ENCODE measurements at regions not wholly inside any gene's neighbourhood (a gene's known extent, or its start where the extent isn't known, plus 50 kb on each side); places are given as distances from the start of the nearest gene placed in this dataset.
"Not testable (repeated sequence)": the region's sequence is repeated elsewhere in the genome, so short reads cannot be mapped to it uniquely, and the experiment has no call there.

DNA sequence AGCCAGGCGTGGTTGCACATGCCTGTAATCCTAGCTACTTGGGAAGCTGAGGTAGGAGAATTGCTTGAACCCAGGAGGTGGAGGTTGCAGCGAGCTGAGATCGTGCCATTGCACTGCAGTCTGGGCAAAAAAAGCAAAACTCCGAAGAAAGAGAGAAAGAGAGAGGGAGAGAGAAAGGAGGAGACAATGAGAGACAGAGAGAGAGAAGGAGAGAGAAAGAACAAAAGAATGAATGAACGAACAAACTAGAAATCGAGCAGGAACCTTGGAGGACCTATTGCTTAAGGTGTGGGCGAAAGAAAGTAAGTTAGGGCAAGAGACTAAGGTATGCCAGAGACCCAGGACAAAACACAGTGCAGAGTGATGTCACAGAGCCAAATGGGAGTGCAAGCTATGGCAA, 102.8 kb upstream of the FBXO28 start:
- not testable (repeated sequence) for H3K27ac Mint-ChIP-seq; H3K4me3 Mint-ChIP-seq; H3K4me1 Mint-ChIP-seq (ENCODE audit: low read depth); H3K9me3 Mint-ChIP-seq; DNase-seq; H3K27me3 Mint-ChIP-seq (ENCODE audit: insufficient read depth)
- H3K36me3 Mint-ChIP-seq (ENCODE audit: low read depth): peaks cover 14% of the 10 kb centered on the region

DNA sequence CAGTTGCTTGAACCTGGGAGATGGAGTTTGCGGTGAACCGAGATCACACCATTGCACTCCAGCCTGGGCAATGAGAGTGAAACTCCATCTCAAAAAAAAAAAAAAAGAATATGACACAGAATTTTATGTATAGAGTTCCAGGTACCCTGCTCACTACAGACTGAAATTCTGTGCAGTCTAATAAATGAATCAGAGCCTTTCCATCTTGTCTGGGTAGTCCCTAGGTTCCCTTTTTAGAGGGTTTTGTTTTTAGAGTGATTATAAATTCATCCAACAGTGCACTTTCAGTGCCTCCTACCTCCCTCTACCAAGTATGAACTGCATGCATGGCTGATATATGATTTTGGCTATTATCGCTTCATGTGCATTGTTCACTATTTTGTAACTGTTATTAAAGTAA, 107.9 kb upstream of the FBXO28 start:
- H3K4me3 Mint-ChIP-seq; H3K27ac Mint-ChIP-seq; H3K4me1 Mint-ChIP-seq (ENCODE audit: low read depth); H3K27me3 Mint-ChIP-seq (ENCODE audit: insufficient read depth); H3K9me3 Mint-ChIP-seq; DNase-seq: not testable (repeated sequence)
- peaks cover 20% of the 10 kb centered on the region for H3K36me3 Mint-ChIP-seq (ENCODE audit: low read depth)

DNA sequence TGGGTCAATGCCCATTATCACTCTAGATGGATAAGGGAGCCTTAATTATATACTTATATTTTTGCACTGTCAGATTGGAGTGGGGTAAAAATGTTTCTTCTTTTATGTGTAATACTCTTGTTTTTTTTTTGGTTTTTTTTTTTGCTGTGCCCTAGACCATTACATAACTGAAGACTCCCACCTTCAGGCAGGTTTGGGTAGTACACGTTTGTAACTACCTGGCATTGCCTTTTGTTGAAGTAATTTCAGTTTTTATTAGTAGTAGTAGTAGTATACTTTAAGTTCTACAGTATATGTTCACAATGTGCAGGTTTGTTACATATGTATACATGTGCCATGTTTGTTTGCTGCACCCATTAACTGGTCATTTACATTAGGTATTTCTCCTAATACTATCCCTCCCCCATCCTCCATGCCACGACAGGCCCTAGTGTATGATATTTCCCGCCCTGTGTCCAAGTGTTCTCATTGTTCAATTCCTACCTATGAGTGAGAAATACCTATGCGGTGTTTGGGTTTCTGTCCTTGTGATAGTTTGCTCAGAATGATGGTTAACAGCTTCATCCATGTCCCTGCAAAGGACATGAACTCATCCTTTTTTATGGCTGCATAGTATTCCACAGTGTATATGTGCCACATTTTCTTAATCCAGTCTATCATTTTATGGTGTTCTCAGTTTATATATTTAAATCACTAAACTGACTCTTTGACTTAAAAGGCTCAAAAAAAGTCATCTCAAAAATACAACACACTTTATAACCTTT, 109.2 kb upstream of the FBXO28 start:
- not testable (repeated sequence) for H3K4me3 Mint-ChIP-seq; H3K27ac Mint-ChIP-seq; H3K27me3 Mint-ChIP-seq (ENCODE audit: insufficient read depth); H3K9me3 Mint-ChIP-seq
- DNase-seq: peak; percentile 41
- Mint-ChIP-seq H3K4me1 (ENCODE audit: low read depth) (peaks cover 17% of the 10 kb centered on the region), H3K36me3 (ENCODE audit: low read depth) (peaks cover 20% of the 10 kb centered on the region)
- TF ChIP-seq, protein P1, sequence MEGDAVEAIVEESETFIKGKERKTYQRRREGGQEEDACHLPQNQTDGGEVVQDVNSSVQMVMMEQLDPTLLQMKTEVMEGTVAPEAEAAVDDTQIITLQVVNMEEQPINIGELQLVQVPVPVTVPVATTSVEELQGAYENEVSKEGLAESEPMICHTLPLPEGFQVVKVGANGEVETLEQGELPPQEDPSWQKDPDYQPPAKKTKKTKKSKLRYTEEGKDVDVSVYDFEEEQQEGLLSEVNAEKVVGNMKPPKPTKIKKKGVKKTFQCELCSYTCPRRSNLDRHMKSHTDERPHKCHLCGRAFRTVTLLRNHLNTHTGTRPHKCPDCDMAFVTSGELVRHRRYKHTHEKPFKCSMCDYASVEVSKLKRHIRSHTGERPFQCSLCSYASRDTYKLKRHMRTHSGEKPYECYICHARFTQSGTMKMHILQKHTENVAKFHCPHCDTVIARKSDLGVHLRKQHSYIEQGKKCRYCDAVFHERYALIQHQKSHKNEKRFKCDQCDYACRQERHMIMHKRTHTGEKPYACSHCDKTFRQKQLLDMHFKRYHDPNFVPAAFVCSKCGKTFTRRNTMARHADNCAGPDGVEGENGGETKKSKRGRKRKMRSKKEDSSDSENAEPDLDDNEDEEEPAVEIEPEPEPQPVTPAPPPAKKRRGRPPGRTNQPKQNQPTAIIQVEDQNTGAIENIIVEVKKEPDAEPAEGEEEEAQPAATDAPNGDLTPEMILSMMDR (IDR thresholded peaks at IDR 0.05): peak; percentile 79

DNA sequence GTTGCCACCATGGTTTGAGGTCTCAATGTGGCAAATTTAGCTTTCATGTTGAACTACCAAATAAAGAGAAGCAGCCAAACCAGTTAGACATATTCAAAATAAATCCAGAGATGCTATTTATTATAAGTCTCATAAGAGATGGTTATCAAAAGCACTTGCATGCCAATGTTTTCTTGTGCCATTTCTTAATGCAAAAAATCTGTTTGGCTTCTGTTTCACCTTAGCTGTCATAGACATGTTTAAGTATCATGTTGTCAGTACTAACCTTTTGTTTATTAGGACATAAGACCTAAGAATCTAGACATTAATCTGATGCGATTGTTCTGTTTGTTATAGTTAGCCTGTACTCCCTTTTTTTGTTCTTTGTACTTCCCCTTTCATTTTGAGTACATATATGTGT, 110.0 kb upstream of the FBXO28 start:
- Mint-ChIP-seq H3K4me1 (ENCODE audit: low read depth) (peaks cover 25% of the 10 kb centered on the region), H3K36me3 (ENCODE audit: low read depth) (peaks cover 22% of the 10 kb centered on the region)
- not testable (repeated sequence) for H3K27me3 Mint-ChIP-seq (ENCODE audit: insufficient read depth); H3K4me3 Mint-ChIP-seq; DNase-seq; H3K27ac Mint-ChIP-seq; H3K9me3 Mint-ChIP-seq

DNA sequence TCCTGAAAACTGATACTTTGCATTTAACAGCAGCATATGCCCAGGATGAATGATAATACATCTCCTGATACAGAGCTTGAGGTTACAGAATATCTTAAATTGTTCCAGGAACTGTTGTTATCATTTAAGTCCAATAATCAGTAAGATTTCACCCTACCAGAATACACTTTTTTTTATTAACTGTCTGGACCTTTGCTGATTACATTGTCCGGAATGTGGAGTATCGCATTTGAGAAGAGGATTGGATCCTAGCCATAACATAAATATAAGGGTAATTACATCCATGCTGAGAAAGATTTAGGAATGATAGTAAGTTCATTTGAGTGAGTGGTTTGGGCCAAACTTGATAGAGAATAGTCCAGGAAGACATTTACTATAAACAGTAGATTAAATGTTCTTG, 112.2 kb upstream of the FBXO28 start:
- not testable (repeated sequence) for DNase-seq; H3K4me3 Mint-ChIP-seq; H3K9me3 Mint-ChIP-seq; H3K27me3 Mint-ChIP-seq (ENCODE audit: insufficient read depth); H3K27ac Mint-ChIP-seq
- H3K36me3 Mint-ChIP-seq (ENCODE audit: low read depth): peaks cover 21% of the 10 kb centered on the region
- peaks cover 39% of the 10 kb centered on the region for H3K4me1 Mint-ChIP-seq (ENCODE audit: low read depth)

DNA sequence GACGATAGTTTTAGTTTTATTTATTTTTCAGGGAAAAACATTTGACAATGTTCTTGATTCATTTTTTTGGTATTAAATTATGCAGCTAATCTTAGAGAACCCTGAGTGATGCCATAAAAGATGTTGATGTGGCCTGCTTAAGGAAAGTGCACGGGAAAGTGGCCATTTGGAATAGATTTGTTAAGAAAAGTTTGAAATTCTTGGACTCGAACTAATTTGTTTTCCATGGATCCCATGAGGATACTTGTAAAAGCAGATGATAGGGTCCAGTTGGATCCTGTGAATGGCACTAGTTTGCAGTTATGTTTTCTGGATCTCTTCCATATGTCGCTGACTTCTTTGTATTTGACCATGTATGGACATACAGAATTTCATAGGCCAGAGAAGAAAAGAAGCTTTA, 114.2 kb upstream of the FBXO28 start:
- not testable (repeated sequence) for H3K27me3 Mint-ChIP-seq (ENCODE audit: insufficient read depth); H3K9me3 Mint-ChIP-seq; H3K27ac Mint-ChIP-seq; H3K4me3 Mint-ChIP-seq; DNase-seq
- Mint-ChIP-seq H3K36me3 (ENCODE audit: low read depth) (peaks cover 18% of the 10 kb centered on the region), H3K4me1 (ENCODE audit: low read depth) (peaks cover 45% of the 10 kb centered on the region)

DNA sequence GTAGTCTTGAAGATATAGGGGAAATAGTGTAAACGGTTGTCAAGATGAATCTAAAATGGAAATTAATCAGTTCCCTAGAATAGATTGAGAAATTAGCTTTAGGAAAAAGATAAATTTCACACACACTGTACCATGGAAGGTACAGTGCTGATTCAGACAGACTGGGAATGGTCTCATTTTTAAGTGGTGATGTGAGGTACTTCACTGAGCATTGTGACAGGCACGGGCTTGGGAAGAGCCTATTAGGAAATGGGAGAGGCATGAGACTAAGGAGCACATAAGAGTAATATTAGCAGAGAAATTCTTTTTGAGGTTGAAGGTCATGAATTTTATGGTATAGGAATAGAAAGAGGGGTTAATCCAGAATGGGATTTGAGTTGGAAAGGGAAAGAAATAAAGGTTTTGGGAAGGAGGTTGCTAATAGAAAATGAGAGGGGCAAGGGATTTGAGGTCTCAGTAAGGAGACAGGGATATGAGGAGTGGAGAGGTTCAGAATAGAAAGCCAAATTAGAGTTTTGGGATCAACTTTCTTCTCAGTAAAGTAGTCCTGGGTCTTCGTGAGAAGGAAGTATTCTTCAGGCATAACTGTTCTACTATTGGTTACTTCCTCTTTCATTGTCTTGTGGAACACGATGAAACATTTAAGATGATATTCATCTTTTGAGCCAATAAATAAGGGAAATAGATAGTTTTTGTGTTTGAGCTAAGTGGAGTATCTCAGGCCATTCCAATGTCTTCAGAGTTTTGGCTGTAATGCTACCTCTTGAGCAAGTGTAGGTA, 115.0 kb upstream of the FBXO28 start:
- not testable (repeated sequence) for DNase-seq; H3K27me3 Mint-ChIP-seq (ENCODE audit: insufficient read depth); H3K9me3 Mint-ChIP-seq
- Mint-ChIP-seq H3K36me3 (ENCODE audit: low read depth) (peaks cover 15% of the 10 kb centered on the region), H3K27ac (peak overlapping the region; percentile 67), H3K4me1 (ENCODE audit: low read depth) (peaks cover 37% of the 10 kb centered on the region), H3K4me3 (peak overlapping the region; percentile 27; the same call in 1 of the 2 replicates)

DNA sequence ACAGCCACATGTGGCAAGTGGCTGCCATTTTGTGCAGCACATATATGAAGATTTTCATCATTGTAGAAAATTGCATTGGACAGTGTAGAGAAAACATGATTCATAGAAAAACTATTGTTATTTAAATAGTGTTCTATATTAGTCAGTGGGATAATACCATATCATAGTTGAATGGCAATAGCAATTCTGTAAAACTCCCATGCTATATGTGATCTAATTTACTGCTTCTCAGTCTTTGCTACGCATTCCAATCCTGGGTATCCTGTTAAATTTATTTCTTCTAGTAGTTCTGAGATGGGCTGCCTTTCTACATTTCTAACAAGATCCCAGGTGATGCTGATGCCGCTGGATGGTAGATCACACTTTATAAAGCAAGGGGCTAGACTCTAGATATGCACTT, 117.5 kb upstream of the FBXO28 start:
- H3K9me3 Mint-ChIP-seq; H3K27ac Mint-ChIP-seq; DNase-seq; H3K27me3 Mint-ChIP-seq (ENCODE audit: insufficient read depth); H3K4me3 Mint-ChIP-seq: not testable (repeated sequence)
- peaks cover 15% of the 10 kb centered on the region for H3K36me3 Mint-ChIP-seq (ENCODE audit: low read depth)
- peaks cover 37% of the 10 kb centered on the region for H3K4me1 Mint-ChIP-seq (ENCODE audit: low read depth)

DNA sequence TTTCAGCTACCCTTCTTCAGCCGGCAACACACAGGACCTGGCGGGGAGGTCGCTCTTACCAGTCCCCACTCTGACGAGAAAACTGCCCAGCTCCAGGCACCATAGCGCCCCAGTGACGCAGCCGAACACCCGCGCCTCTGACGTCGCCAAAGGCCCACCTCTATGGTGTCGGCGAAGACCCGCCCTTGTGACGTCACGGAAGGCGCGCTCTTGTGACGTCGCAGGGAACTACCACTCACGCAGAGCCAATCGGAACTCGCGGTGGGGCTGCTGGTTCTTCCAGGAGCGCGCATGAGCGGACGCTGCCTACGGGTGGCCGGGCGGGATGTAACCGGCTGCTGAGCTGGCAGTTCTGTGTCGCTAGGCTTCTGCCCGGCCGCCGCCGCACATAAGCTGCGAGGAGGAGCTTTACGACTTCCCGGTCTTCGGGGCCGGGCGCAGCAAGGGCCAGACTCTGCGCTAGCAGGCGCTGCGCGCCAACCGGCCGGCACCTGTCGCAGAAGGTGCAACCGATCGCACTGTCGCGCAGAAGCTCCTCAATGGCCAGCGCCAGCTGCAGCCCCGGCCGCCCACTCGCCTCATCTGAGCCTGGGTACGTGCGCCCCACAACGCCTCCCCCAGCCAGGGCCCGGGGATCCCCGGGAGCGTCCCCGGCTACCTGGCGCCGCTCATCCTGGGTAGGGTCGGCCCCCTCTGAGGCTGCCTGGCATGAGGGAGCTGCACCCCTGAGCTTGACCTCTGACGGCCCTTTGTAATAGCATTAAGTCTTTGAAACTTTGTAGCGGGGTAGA, 121.3 kb upstream of the FBXO28 start:
- H3K9me3 Mint-ChIP-seq; H3K4me1 Mint-ChIP-seq (ENCODE audit: low read depth); H3K36me3 Mint-ChIP-seq (ENCODE audit: low read depth); H3K27me3 Mint-ChIP-seq (ENCODE audit: insufficient read depth): not testable (repeated sequence)
- Mint-ChIP-seq H3K4me3 (peak overlapping the region; percentile 97), H3K27ac (peak overlapping the region; percentile 100)
- peak; percentile 99 for DNase-seq

DNA sequence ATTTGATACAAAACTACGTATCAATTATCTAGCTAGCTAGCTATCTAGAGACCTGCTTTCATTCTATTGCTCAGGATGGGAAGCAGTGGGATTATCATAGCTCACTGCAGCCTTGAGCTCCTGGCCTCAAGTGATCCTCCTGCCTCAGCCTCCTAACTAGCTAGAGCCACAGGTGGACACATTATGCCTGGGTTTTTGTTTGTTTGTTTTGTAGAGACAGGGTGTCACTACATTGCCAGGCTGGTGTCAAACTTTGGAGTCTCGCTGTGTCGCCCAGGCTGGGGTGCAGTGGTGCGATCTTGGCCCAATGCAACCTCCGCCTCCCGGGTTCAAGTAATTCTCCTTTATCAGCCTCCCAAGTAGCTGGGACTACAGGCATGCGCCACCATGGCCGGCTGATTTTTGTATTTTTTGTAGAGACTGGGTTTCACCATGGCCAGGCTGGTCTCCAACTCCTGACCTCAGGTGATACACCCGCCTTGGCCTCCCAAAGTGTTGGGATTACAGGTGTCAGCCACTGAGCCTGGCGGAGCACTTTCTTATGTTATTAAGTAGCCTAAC, 122.5 kb upstream of the FBXO28 start:
- not testable (repeated sequence) for H3K9me3 Mint-ChIP-seq; H3K36me3 Mint-ChIP-seq (ENCODE audit: low read depth); H3K4me3 Mint-ChIP-seq; H3K27ac Mint-ChIP-seq; H3K4me1 Mint-ChIP-seq (ENCODE audit: low read depth); H3K27me3 Mint-ChIP-seq (ENCODE audit: insufficient read depth); DNase-seq

DNA sequence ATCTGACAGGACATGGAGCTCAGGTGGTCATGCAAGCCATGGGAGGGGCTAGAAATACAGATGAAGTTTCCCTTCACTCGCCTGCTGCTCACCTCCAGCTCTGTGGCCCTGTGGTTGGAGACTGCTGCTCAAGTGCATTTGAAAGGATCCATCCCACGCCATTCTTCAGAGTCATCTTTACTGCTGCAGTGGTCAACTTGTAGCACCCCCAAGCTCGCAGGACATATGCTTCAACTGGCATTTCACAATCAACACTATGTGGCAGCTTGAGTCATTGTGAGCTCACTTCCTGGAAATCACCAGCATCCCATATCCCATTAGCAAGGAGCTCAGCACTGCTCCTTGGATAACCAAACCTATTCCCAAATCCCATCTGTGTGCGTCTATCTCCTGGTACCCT, 116.2 kb upstream of the TP53BP2 start:
- not testable (repeated sequence) for H3K27me3 Mint-ChIP-seq (ENCODE audit: insufficient read depth); H3K36me3 Mint-ChIP-seq (ENCODE audit: low read depth); H3K9me3 Mint-ChIP-seq
- peak overlapping the region; percentile 95 for H3K27ac Mint-ChIP-seq
- H3K4me1 Mint-ChIP-seq (ENCODE audit: low read depth): peaks cover 12% of the 10 kb centered on the region
- peak overlapping the region; percentile 70 for H3K4me3 Mint-ChIP-seq
- peak; percentile 85 for DNase-seq

DNA sequence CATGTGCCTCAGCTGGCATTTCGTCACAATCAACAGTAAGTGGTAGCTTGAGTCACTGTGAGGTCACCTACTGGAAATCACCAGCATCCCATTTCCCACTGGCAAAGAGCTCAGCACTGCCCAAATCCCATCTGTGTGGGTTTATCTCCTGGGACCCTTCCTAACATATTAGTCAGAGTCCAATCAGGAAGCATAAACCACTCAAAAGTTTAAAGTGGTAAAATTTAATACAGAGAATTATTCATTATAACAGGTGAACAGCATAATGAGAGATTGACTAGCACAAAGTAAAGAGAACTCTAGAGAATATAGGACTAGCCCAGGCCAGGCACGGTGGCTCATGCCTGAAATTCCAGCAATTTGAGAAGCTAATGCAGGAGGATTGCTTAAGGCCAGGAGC, 107.1 kb upstream of the TP53BP2 start:
- H3K36me3 Mint-ChIP-seq (ENCODE audit: low read depth); H3K9me3 Mint-ChIP-seq; H3K27me3 Mint-ChIP-seq (ENCODE audit: insufficient read depth); H3K4me3 Mint-ChIP-seq: not testable (repeated sequence)
- H3K4me1 Mint-ChIP-seq (ENCODE audit: low read depth): peaks cover 11% of the 10 kb centered on the region
- peak; percentile 7 for DNase-seq
- peak overlapping the region; percentile 45 for H3K27ac Mint-ChIP-seq
